Large intestine (tissue), 3 donors: ENCODE measurements at regions not wholly inside any gene's neighbourhood (a gene's known extent, or its start where the extent isn't known, plus 50 kb on each side); places are given as distances from the start of the nearest gene placed in this dataset.

Experiments
- DNase-seq, 2 donors: peaks; one replicate each; pipeline versions ENCODE4 v3.0.0 to v3.0.0-alpha.2; 2013
- H3K27ac ChIP-seq: one replicate; pipeline ENCODE4 v1.5.1; 2013; ENCODE audit warnings: low read length
- H3K27me3 ChIP-seq: 2 replicates; pipeline ENCODE4 v1.6.1; 2013; ENCODE audit warnings: low read length; ENCODE audit not compliant: control insufficient read depth, insufficient read depth
- H3K36me3 ChIP-seq: 2 replicates; pipeline ENCODE4 v1.6.1; 2013; ENCODE audit warnings: low read length; ENCODE audit not compliant: control insufficient read depth, insufficient read depth
- H3K4me1 ChIP-seq: one replicate; pipeline ENCODE4 v1.6.1; 2013; ENCODE audit warnings: low read length; ENCODE audit not compliant: control insufficient read depth, insufficient read depth
- H3K4me3 ChIP-seq: one replicate; pipeline ENCODE4 v1.5.1; 2013; ENCODE audit warnings: low read length
- H3K9me3 ChIP-seq: one replicate; pipeline ENCODE4 v1.6.1; 2013; ENCODE audit warnings: mild to moderate bottlenecking, low read depth, low read length, moderate library complexity; ENCODE audit not compliant: control insufficient read depth
- WGBS: methylation state at CpG from one replicate; pipeline ENCODE4 v1.1.5; 2013; ENCODE audit warnings: low lambda C conversion rate; ENCODE audit not compliant: insufficient coverage; 5-methylcytosine and 5-hydroxymethylcytosine counted together

GRCh38 chr4:3647421-3647820 is 115.2 kb upstream of the LRPAP1 start:
- no peak overlapping the region for H3K4me3 ChIP-seq
- H3K27me3 ChIP-seq, result peaks cover 7% of the 10 kb centered on the region
- H3K9me3 ChIP-seq, result no peaks in the 10 kb centered on the region
- no peaks in the 10 kb centered on the region for H3K4me1 ChIP-seq
- no peak for DNase-seq
- 100% methylated on average over 4 of the region's 12 CpGs for WGBS
- H3K27ac ChIP-seq, result no peak overlapping the region
- H3K36me3 ChIP-seq, result no peaks in the 10 kb centered on the region

GRCh38 chr4:3645711-3646679 is 113.8 kb upstream of the LRPAP1 start:
- Histone ChIP-seq H3K27ac (no peak overlapping the region), H3K4me3 (no peak overlapping the region), H3K4me1 (no peaks in the 10 kb centered on the region), H3K9me3 (peaks cover 5% of the 10 kb centered on the region), H3K27me3 (peaks cover 7% of the 10 kb centered on the region), H3K36me3 (no peaks in the 10 kb centered on the region)
- no peak for DNase-seq
- WGBS, result no CpG with 5 or more reads among the region's 28 CpGs

GRCh38 chr4:3644849-3645627 is 112.8 kb upstream of the LRPAP1 start:
- H3K9me3 ChIP-seq, result peaks cover 5% of the 10 kb centered on the region
- H3K27me3 ChIP-seq, result peaks cover 3% of the 10 kb centered on the region
- no peaks in the 10 kb centered on the region for H3K4me1 ChIP-seq
- no peak overlapping the region for H3K27ac ChIP-seq
- H3K36me3 ChIP-seq, result no peaks in the 10 kb centered on the region
- WGBS, result 95% methylated on average over 4 of the region's 33 CpGs
- DNase-seq, result no peak
- H3K4me3 ChIP-seq, result no peak overlapping the region

GRCh38 chr4:3643518-3644433 is 111.6 kb upstream of the LRPAP1 start:
- no peak for DNase-seq
- Histone ChIP-seq H3K27ac (no peak overlapping the region), H3K4me1 (no peaks in the 10 kb centered on the region), H3K27me3 (peaks cover 3% of the 10 kb centered on the region), H3K36me3 (no peaks in the 10 kb centered on the region), H3K4me3 (no peak overlapping the region), H3K9me3 (peaks cover 5% of the 10 kb centered on the region)
- no CpG with 5 or more reads among the region's 26 CpGs for WGBS

GRCh38 chr4:3642806-3643517 is 110.7 kb upstream of the LRPAP1 start:
- no CpG with 5 or more reads among the region's 13 CpGs for WGBS
- H3K27me3 ChIP-seq, result peaks cover 3% of the 10 kb centered on the region
- no peaks in the 10 kb centered on the region for H3K36me3 ChIP-seq
- DNase-seq, result no peak
- H3K9me3 ChIP-seq, result peaks cover 5% of the 10 kb centered on the region
- H3K4me3 ChIP-seq, result no peak overlapping the region
- H3K27ac ChIP-seq, result no peak overlapping the region
- H3K4me1 ChIP-seq, result no peaks in the 10 kb centered on the region

- 100% methylated on average over 2 of the region's 66 CpGs for WGBS
- peaks cover 3% of the 10 kb centered on the region for H3K27me3 ChIP-seq
- no peak for DNase-seq
- H3K27ac ChIP-seq, result no peak overlapping the region
- no peaks in the 10 kb centered on the region for H3K36me3 ChIP-seq
- H3K4me3 ChIP-seq, result no peak overlapping the region
- peaks cover 7% of the 10 kb centered on the region for H3K9me3 ChIP-seq
- no peaks in the 10 kb centered on the region for H3K4me1 ChIP-seq
These were observed 109.9 kb upstream of the LRPAP1 start for GRCh38 chr4:3642056-3642630.

- no peaks in the 10 kb centered on the region for H3K4me1 ChIP-seq
- no peak overlapping the region for H3K27ac ChIP-seq
- peaks cover 11% of the 10 kb centered on the region for H3K9me3 ChIP-seq
- H3K4me3 ChIP-seq, result no peak overlapping the region
- no peak for DNase-seq
- WGBS, result 86% methylated on average over 1 of the region's 12 CpGs
- no peaks in the 10 kb centered on the region for H3K36me3 ChIP-seq
- H3K27me3 ChIP-seq, result no peaks in the 10 kb centered on the region
These were observed 109.3 kb upstream of the LRPAP1 start for GRCh38 chr4:3641501-3641900.

- no peak overlapping the region for H3K27ac ChIP-seq
- H3K4me3 ChIP-seq, result no peak overlapping the region
- no peaks in the 10 kb centered on the region for H3K36me3 ChIP-seq
- no peaks in the 10 kb centered on the region for H3K4me1 ChIP-seq
- H3K27me3 ChIP-seq, result no peaks in the 10 kb centered on the region
- DNase-seq, result no peak
- no CpG with 5 or more reads among the region's 15 CpGs for WGBS
- peaks cover 11% of the 10 kb centered on the region for H3K9me3 ChIP-seq
These were observed 108.4 kb upstream of the LRPAP1 start for GRCh38 chr4:3640587-3640962.
